Mucosa of descending colon (tissue), 3 donors: ENCODE measurements at regions not wholly inside any gene's neighbourhood (a gene's known extent, or its start where the extent isn't known, plus 50 kb on each side); places are given as distances from the start of the nearest gene placed in this dataset.

Source experiments
- ATAC-seq: fragments of 200-7000 bp; cut with Tn5 transposase; one replicate; pipeline ENCODE4 v1.9.1; 2020; ENCODE audit warnings: mild to moderate bottlenecking, moderate library complexity
- DNase-seq, 3 donors: peaks; one replicate each; pipeline ENCODE4 v3.0.0-alpha.2; 2020
- H3K36me3 ChIP-seq: fragments of 200-600 bp; one replicate; pipeline ENCODE4 v1.8.0; 2021; ENCODE audit warnings: low read depth, mild to moderate bottlenecking
- H3K4me1 ChIP-seq: fragments of 200-600 bp; one replicate; pipeline ENCODE4 v1.8.0; 2021; ENCODE audit warnings: low read depth, mild to moderate bottlenecking
- H3K4me3 ChIP-seq: fragments of 200-600 bp; one replicate; pipeline ENCODE4 v1.8.0; 2021; ENCODE audit warnings: mild to moderate bottlenecking
- H3K9me3 ChIP-seq: fragments of 200-600 bp; one replicate; pipeline ENCODE4 v1.8.0; 2021; ENCODE audit warnings: mild to moderate bottlenecking
- CTCF ChIP-seq: fragments of 200-600 bp; IDR thresholded peaks from one replicate; pipeline ENCODE4 v1.8.0; 2022; ENCODE audit warnings: antibody characterized with exemption, mild to moderate bottlenecking
- intact Hi-C, 2 donors: fragments of 100-400 bp; cut with DNase I in 1 of 2; cut with micrococcal nuclease in 1 of 2; formaldehyde crosslinking; loops; one replicate each; pipeline versions ENCODE4 v1.11.0 to v1.11.1; 2022; cut with DNase I, micrococcal nuclease
- donor health status: DM: no; HTN: no; CAD: no; lungs with moderate emphysema.
- donor health status: DM: no; HTN: no; CAD: no.
- donor health status: DM: no; HTN: yes; CAD: no.

DNA sequence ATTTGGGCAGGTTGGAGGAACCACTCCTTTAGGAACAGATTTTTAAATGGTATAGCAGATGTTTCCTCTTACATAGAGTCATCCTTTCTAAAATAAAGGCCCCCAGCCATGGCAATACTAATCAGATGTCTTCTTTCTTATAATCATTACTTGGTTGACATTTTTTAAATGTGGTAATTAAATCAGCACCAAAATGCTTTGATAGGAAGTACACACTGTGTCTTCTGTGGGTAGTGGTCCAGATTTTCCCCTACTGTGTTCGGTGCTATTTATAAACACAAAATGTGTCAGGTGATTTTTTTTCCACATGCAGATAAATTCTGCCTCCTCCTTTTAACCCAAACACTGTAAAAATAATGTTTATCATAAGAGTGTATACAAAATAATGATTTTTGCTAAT lies 200.9 kb upstream of the DTNA start:
- no peak for TF ChIP-seq CTCF
- Histone ChIP-seq H3K4me1 (no peaks in the 10 kb centered on the region), H3K36me3 (no peaks in the 10 kb centered on the region), H3K9me3 (no peaks in the 10 kb centered on the region), H3K4me3 (no peak overlapping the region)
- no peak for ATAC-seq
- intact Hi-C loops: no loop called here
- DNase-seq: no peak

DNA sequence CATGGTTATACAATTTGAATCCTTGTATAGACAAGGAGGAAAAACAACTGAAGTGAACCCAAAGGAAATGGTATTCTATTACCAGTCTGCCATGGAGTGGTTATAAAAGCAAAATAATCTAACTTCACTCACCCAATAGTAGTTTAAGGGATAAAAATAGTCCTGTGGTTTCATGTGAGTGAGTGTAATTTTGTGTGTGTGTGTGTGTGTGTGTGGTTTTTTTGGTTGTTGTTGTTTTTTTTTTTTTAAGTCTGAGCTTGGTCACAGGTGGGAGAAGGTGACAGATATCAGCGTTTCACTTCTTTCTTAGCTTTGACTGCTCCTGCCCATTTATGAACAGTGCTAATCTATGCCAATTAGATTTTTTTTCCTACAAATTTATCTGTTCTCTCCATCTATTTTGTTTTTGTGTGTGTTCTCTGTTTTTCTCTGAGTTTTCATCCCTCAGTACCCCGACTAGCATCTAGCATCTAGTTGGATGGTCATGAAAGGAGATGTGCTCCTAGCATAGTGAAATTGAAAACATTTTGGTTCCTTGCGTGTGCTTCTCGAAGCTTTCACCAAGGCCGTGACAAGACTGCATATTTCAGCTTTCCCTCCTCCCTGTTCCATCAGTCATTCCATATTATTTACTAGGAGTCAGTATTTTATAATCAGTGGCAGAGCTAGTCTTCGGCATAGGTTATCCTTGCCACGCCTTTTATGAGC lies 200.1 kb upstream of the DTNA start:
- Histone ChIP-seq H3K4me1 (no peaks in the 10 kb centered on the region), H3K4me3 (no peak overlapping the region), H3K9me3 (no peaks in the 10 kb centered on the region), H3K36me3 (no peaks in the 10 kb centered on the region)
- no peak for DNase-seq
- intact Hi-C loops: no loop called here
- no peak for TF ChIP-seq CTCF
- no peak for ATAC-seq

GRCh38 chr18:34510926-34511325 lies 199.2 kb upstream of the DTNA start:
- TF ChIP-seq CTCF: no peak
- no peak for DNase-seq
- H3K9me3 ChIP-seq: peaks cover 4% of the 10 kb centered on the region
- H3K36me3 ChIP-seq: no peaks in the 10 kb centered on the region
- intact Hi-C loops: no loop called here
- ATAC-seq: no peak
- no peaks in the 10 kb centered on the region for H3K4me1 ChIP-seq
- H3K4me3 ChIP-seq: no peak overlapping the region

DNA sequence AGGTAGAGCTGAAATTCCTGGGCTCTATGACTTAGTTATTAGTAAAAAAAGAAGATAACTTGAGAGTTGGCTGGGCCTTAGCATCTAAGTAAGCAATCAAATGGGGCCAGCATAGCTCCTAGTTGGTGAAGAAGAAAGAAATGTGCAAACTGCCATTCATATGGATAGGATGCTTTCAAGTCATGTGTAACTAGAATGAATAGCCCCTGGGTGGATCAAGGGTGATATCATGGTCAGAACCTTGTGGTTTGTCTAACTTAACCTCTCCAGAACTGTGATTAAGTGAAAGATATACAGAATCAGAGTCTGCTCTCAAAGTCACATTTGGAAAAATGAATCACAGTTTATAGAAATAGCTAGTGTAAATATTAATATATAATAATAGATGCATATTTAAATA lies 198.7 kb upstream of the DTNA start:
- ATAC-seq: no peak
- intact Hi-C loops: no loop called here
- no peak overlapping the region for H3K4me3 ChIP-seq
- TF ChIP-seq CTCF: no peak
- H3K9me3 ChIP-seq: peaks cover 6% of the 10 kb centered on the region
- no peaks in the 10 kb centered on the region for H3K4me1 ChIP-seq
- H3K36me3 ChIP-seq: no peaks in the 10 kb centered on the region
- DNase-seq: no peak

- intact Hi-C loops: no loop called here
- Histone ChIP-seq H3K4me3 (no peak overlapping the region), H3K36me3 (no peaks in the 10 kb centered on the region), H3K4me1 (no peaks in the 10 kb centered on the region), H3K9me3 (peaks cover 8% of the 10 kb centered on the region)
- TF ChIP-seq CTCF: no peak
- DNase-seq (no peak), ATAC-seq (no peak)
These were observed 198.2 kb upstream of the DTNA start for GRCh38 chr18:34511879-34512278.

- intact Hi-C loops: no loop called here
- no peak for ATAC-seq
These were observed 195.9 kb upstream of the DTNA start for GRCh38 chr18:34514238-34514637.

More at GRCh38 chr18:34514238-34514637, 195.9 kb upstream of the DTNA start:
- TF ChIP-seq CTCF: no peak
- Histone ChIP-seq H3K36me3 (no peaks in the 10 kb centered on the region), H3K4me3 (no peak overlapping the region), H3K4me1 (no peaks in the 10 kb centered on the region), H3K9me3 (peaks cover 8% of the 10 kb centered on the region)
- DNase-seq: no peak
